Adipocyte (in vitro differentiated cells): ENCODE measurements at regions not wholly inside any gene's neighbourhood (a gene's known extent, or its start where the extent isn't known, plus 50 kb on each side); places are given as distances from the start of the nearest gene placed in this dataset.
"Not testable (repeated sequence)": the region's sequence is repeated elsewhere in the genome, so short reads cannot be mapped to it uniquely, and the experiment has no call there.

ENCODE experiments used
- DNase-seq: peaks from one replicate; pipeline ENCODE4 v3.0.0-alpha.2; 2015; ENCODE audit warnings: low read depth
- H3K27me3 ChIP-seq: replicated peaks from 2 replicates; pipeline ENCODE4 v1.7.0; 2013; ENCODE audit warnings: mild to moderate bottlenecking, low read length, moderate library complexity; ENCODE audit not compliant: control insufficient read depth, insufficient read depth
- H3K36me3 ChIP-seq: 2 replicates; pipeline ENCODE4 v1.7.0; 2013; ENCODE audit warnings: low read length, mild to moderate bottlenecking, moderate library complexity; ENCODE audit not compliant: control insufficient read depth, insufficient read depth, severe bottlenecking
- H3K4me1 ChIP-seq: 2 replicates; pipeline ENCODE4 v1.7.0; 2013; ENCODE audit warnings: mild to moderate bottlenecking, low read length, moderate library complexity; ENCODE audit not compliant: control insufficient read depth, insufficient read depth
- H3K4me3 ChIP-seq: 2 replicates; pipeline ENCODE4 v1.7.0; 2013; ENCODE audit warnings: mild to moderate bottlenecking, low read length, moderate library complexity
- H3K9ac ChIP-seq: 2 replicates; pipeline ENCODE4 v1.7.0; 2013; ENCODE audit warnings: mild to moderate bottlenecking, low read length, moderate library complexity
- H3K9me3 ChIP-seq: 2 replicates; pipeline ENCODE4 v1.7.0; 2013; ENCODE audit warnings: mild to moderate bottlenecking, low read length, moderate library complexity; ENCODE audit not compliant: control insufficient read depth

DNA sequence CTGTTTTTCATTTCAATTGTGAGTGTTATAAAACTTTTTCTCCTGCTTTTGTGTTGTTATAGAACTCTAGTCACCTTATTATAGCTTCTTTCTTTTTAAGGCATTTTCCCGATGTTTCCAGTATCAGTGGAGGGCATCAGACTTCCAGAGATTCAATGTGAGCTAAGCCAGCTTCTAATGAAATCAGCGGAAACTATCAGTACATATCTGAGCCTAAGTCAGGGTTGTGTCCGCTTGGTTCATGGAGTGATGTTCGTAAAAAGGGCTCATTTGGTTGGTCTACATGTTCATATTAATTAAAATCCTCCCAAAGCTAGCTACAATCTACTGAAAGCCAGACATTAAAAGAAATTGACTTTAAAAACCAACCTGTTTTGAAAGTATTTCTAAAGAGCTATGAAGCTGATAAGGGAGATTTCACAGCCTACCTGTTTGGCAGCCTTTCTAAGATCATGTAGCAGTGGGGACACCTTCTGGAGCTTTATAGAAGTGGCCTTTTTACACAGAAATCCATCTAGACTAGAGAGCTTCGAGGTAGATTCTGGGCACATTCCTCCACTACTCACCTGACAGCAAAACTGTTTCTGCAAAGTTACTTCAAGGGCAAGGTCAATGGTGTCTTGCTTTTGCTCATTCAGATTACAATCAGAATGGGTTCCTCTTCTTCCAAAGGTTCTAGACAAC, 227.1 kb upstream of the NBPF12 start:
- not testable (repeated sequence) for H3K27me3 ChIP-seq

GRCh38 chr1:146709302-146709701, 228.8 kb upstream of the NBPF12 start:
- DNase-seq, H3K27me3 ChIP-seq, H3K36me3 ChIP-seq, H3K9me3 ChIP-seq, H3K4me1 ChIP-seq, H3K4me3 ChIP-seq, H3K9ac ChIP-seq: not testable (repeated sequence)

More for the DNA sequence above, 227.1 kb upstream of the NBPF12 start:
- H3K36me3 ChIP-seq, H3K9me3 ChIP-seq, H3K4me3 ChIP-seq, H3K4me1 ChIP-seq, H3K9ac ChIP-seq: not testable (repeated sequence)
- peak; percentile 57 for DNase-seq

DNA sequence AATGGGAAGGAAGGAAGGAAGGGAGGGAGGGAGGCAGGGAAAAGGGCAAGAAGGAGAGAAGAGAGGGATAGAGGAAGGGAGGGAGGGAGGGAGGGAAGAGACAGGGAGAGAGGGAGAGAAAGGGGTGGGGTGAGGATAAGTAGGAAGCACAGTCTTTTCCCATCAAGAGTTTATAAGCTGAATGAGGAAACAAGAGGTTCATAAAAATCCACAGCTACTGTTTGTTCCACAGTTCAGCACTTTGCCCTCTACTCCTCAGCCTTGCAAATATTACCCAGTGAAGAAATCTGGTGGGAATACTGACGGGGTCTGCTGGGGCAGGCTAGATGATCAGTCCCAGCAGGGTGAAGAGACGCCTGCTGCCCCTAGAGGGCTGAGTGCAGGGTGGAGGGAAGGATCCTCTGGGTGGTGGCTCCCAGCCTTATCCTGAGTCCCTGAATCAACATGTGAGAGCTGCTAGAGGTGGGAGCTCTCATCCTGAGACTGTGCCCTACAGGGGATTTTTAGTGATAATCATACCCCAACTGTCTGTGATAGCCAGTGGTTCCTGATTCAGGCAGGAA, 233.9 kb upstream of the NBPF12 start:
- H3K36me3 ChIP-seq, DNase-seq, H3K9ac ChIP-seq, H3K9me3 ChIP-seq, H3K4me1 ChIP-seq, H3K4me3 ChIP-seq, H3K27me3 ChIP-seq: not testable (repeated sequence)

DNA sequence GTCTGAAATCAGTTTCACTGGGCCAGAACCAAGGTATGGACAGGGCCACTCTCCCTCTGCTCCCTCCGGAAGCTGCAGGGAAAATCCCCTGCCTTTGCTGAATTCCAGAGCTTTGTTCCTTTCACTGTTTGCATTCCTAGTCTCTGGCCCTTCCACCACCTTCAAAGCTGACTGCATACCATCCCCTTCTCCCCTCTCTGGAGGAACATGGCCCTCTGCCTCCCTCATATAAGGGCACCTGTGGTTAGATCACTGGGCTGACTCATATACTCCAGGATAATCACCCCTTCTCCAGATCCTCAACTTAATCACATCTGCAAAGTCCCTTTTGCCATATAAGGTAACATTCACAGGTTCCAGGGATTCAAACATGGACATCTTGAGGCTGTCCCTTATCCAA, 236.8 kb upstream of the NBPF12 start:
- H3K27me3 ChIP-seq, H3K9ac ChIP-seq, DNase-seq, H3K4me3 ChIP-seq, H3K4me1 ChIP-seq, H3K36me3 ChIP-seq, H3K9me3 ChIP-seq: not testable (repeated sequence)

GRCh38 chr1:146695388-146695787, 242.7 kb upstream of the NBPF12 start:
- H3K4me1 ChIP-seq, H3K9me3 ChIP-seq, DNase-seq, H3K36me3 ChIP-seq, H3K27me3 ChIP-seq, H3K9ac ChIP-seq, H3K4me3 ChIP-seq: not testable (repeated sequence)

GRCh38 chr1:146691798-146692197, 246.3 kb upstream of the NBPF12 start:
- DNase-seq, H3K9me3 ChIP-seq, H3K9ac ChIP-seq, H3K27me3 ChIP-seq, H3K36me3 ChIP-seq, H3K4me1 ChIP-seq, H3K4me3 ChIP-seq: not testable (repeated sequence)

- not testable (repeated sequence) for H3K9ac ChIP-seq, H3K27me3 ChIP-seq, H3K9me3 ChIP-seq, H3K4me3 ChIP-seq, DNase-seq, H3K4me1 ChIP-seq, H3K36me3 ChIP-seq
These were observed 249.2 kb upstream of the NBPF12 start for GRCh38 chr1:146688893-146689292.

DNA sequence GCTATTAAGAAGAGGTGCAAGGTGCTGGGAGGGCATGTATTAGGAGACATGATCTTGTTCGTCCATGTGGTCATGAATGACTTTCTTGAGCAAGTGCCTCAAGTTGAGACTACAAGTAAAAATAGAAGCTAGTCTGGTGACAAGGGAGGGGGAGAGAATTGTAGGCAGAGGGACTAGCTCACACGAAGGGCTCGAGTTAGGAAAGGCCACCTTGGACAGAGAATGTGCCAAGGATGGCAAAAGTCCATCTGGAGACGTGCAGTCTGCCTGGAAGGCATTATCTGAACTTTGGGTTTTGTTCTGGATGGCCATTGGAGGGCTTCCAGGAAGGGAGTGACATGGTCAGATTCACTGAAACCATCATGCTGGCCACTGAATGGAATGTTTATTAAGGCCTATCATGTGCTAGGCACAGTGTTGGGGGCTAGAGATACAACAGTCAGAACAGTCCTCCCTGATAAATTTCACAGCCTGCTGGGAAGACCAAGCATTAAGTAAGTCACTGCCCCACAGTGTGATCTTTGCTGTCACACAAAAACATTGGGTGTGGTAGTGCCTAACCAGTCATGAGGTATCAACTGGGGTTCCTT, 251.3 kb upstream of the NBPF12 start:
- DNase-seq, H3K4me3 ChIP-seq, H3K9ac ChIP-seq, H3K27me3 ChIP-seq, H3K9me3 ChIP-seq, H3K4me1 ChIP-seq, H3K36me3 ChIP-seq: not testable (repeated sequence)

DNA sequence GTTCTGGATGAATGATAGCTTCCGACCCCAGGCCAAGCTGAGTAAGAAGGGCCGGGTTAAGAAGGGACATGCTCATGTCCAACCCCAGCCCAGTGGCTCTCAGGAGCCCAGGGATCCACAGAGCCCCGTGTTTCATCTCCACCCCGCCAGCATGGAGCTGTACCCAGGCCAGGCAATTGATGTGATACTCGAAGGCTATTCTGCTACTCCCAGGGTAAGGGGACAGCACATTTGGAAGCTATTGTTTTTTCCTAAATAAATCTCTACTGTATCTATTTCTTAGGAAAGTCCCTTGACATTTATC, 255.0 kb upstream of the NBPF12 start:
- H3K9me3 ChIP-seq, H3K4me3 ChIP-seq, H3K27me3 ChIP-seq, H3K4me1 ChIP-seq, H3K36me3 ChIP-seq, H3K9ac ChIP-seq, DNase-seq: not testable (repeated sequence)

GRCh38 chr1:146682227-146683125, 255.6 kb upstream of the NBPF12 start:
- H3K27me3 ChIP-seq, H3K4me1 ChIP-seq, H3K36me3 ChIP-seq, H3K9ac ChIP-seq, H3K9me3 ChIP-seq, H3K4me3 ChIP-seq: not testable (repeated sequence)
- peak; percentile 77 for DNase-seq

GRCh38 chr1:146673729-146674299, 264.3 kb upstream of the NBPF12 start:
- H3K36me3 ChIP-seq, H3K9me3 ChIP-seq: not testable (repeated sequence)
- peak; percentile 20 for DNase-seq

More at GRCh38 chr1:146673729-146674299, 264.3 kb upstream of the NBPF12 start:
- H3K9ac ChIP-seq, H3K4me3 ChIP-seq, H3K27me3 ChIP-seq, H3K4me1 ChIP-seq: not testable (repeated sequence)
